NCI-H524 treated with DMSO at 0.1 percent for 48 hours (cell line): ENCODE measurements at regions not wholly inside any gene's neighbourhood (a gene's known extent, or its start where the extent isn't known, plus 50 kb on each side); places are given as distances from the start of the nearest gene placed in this dataset.
"Not testable (repeated sequence)": the region's sequence is repeated elsewhere in the genome, so short reads cannot be mapped to it uniquely, and the experiment has no call there.

ENCODE experiments used
- DNase-seq: peaks from one replicate; lab custom pipeline; 2025; lab: John Stamatoyannopoulos, UW

- no peak for DNase-seq
Measured at GRCh38 chr14:34094384-34094783, 143.5 kb upstream of the EGLN3 start.

DNA sequence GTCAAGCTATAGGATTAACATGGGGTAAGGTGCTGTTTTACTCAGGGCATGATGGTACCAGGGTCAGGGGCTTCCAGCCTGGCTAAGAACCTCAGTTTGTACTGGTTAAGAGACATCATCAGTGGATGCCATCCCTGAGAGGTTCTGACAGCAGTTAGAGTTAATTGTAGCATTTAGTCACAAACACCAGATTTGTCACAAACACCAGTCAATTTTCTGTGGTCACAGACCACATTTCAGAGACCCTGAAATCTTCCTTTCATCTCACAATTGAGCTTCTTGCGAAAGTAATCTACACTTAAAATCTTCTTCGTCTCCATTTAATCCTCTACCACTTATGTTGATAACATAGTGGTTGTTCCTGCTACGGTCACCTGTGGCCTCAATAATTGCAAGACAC is 143.0 kb upstream of the EGLN3 start:
- no peak for DNase-seq

- DNase-seq: no peak
Measured at GRCh38 chr14:34090451-34090850, 139.6 kb upstream of the EGLN3 start.

DNA sequence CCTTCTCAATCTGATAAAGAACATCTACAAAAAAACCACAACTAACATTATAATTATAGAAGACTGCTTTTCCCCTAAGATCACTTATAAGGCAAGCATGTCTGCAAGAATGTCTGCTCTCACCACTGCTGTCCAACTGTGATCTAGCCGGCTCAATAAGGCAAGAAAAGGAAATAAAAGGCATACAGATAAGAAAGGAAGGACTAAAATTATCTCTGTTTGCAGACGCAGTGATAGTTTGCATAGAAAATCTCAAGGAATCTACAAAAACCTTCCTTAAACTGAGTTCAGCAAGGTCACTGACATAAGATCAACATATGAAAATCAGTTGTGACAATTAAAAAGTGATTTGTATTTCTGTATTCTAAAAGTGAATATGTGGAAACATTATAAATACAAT is 138.0 kb upstream of the EGLN3 start:
- DNase-seq: no peak

DNA sequence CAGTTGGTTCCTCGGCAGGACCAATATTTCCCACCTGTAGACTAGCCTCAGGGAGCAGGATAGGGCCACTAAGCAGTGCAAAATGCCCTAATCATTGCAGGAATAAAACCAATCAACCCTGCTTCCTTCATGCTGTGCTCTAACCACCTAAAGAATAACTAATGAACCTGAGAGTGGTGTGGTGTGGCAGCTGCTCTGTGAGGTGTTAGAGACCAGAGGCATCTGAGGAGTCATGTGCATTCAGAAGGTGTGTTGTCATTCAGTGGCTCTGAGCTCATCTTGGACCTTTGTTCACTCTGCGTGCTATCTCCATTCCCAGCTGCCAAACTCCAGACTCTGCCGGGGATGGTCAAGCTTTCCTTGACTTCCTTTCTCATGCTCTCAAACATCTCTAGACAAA is 136.7 kb upstream of the EGLN3 start:
- no peak for DNase-seq

GRCh38 chr14:34086223-34086757 is 135.4 kb upstream of the EGLN3 start:
- no peak for DNase-seq

- DNase-seq: no peak
Measured at GRCh38 chr14:34085695-34086094, 134.8 kb upstream of the EGLN3 start.

DNA sequence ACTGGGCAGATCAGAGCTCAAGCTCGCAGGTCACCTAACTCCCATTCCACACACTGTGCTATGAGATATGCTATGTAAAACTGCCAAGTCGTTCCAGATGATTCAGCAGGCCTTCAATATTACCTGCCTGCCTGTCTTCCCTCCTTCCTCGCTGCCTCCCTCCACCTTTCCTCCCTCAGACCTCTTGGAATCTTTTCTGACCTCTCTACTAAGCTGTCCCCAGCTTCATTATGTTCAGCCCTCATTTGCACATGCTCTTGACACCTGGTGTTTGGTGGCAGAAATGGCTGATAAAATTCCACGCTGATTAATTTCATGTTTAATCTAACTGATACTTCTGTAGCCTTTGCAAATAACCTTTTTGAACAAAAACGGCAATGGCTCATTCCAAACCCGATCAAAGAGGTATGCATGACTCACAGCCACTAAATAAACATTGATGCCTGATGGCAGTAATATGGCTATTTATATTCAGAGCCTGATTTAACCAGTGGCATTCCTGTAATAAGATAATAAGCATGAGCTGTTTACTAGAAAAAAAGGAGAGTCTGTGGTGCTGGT is 130.8 kb upstream of the EGLN3 start:
- DNase-seq: no peak

DNA sequence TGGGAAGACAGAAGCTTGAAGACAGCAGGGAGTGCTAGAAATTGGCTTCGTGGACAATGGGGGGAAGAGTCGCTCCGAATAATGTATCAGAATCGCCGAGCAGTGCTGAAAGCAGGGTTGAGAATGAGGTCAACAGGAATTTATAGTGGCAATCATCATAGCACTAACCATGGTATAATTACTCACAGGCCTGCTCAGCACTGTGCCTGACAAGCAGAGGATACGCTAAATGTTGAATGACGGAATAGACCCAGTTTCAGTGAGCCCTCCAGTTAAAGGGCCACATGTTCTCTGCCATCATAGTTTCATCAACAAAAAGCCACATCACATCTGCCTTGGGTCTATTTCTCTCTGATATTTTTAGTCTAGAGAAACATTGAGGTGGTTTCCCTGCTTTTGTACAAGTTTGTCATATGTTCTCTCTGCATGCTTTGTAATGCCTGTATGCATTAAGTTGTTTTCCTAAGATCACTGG is 130.3 kb upstream of the EGLN3 start:
- no peak for DNase-seq

GRCh38 chr14:34079643-34080042 is 128.8 kb upstream of the EGLN3 start:
- not testable (repeated sequence) for DNase-seq

- DNase-seq: no peak
Measured at GRCh38 chr14:34078117-34078743, 127.4 kb upstream of the EGLN3 start.

DNA sequence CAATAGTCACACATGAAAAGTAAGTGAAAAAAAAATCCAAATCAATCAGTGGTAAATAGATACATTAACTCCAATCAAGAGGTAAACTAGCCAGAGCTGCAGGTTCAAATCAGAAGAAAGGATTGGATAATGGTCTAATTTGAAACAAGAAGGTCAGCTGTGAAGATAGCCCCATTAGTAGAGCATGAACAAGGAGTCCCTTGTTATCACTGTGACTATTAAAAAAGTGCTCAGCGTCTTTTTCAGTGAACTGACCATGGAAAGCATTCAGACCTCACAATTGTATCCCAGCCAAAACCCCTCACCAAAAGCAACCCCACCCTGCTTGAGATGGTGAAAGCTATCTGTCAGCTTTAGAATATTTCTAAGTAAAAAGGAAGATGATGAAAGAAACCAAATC is 125.0 kb upstream of the EGLN3 start:
- no peak for DNase-seq

GRCh38 chr14:34075042-34075744 is 124.3 kb upstream of the EGLN3 start:
- no peak for DNase-seq

GRCh38 chr14:34072921-34073320 is 122.0 kb upstream of the EGLN3 start:
- DNase-seq: no peak

- DNase-seq: no peak
Measured at GRCh38 chr14:34072401-34072800, 121.5 kb upstream of the EGLN3 start.

DNA sequence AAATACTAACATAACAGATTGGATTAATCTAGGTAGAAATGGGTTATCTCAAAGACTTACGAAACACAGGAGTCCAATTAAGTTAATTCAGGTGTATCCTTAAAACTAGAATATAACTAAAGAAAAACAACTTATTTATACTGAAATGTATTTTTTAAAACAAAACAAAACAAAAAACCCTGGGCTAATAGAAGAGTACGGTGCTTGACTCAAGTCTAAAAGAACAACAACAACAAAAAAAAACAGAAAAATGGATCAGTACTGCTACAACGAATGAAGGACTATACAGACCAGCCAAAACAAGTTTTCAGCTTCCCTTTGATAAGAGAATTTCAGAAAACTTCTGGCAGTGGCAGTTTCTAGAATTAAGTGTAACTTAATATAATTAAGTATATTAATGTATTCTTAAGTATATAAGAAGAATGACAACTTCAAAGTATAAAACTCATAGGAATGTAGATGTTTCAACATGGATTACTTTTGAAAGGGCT is 120.1 kb upstream of the EGLN3 start:
- no peak for DNase-seq

DNA sequence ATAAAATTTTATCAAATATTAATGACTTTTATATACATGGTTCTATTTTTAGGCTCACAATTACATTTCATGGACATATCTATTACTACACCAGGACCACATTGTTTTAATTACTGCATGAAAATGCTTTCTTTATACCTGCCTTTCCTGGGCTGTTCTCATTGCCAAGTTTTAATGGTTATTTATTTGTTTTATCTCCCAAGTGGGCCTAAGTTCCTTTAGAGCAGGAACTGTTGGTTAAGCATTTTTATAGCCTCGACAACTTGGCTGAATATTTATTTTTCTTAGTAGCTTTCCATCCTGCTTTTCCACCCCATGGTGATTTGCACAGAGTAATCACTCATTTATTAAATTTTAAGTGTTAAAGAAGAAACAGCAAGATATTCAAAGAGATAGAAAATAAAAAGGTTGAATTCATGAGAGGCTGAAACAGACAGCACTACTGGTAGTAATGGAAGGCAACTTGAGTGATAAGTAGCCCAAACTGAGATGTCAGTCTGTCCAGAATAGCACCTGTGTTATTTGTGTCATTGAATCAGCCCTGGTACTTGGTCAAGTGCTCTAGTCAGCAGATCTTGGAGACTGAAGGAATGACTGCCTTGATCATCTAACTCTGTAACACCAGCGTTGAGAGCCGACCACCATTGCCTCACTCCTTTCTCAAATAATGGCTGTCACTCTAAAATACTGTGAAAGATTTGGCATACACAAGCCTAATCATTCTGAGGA is 119.1 kb upstream of the EGLN3 start:
- no peak for DNase-seq

DNA sequence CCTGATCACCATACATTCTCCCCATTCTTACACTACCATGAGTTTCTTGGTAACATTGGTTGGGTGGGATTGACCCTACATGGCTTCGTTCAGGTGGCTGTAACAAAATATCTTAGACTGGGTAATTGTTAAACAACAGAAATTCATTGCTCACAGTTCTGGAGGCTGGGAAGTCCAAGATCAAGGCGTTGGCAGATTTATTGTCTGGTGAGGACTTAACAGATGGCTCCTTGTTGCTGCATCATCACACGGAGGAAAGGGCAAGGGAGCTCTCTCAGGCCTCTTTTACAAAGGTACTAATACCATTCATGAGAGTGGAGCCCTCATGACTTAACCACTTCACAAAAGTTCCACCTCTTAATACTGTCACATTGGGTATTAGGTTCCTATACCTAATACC is 116.7 kb upstream of the EGLN3 start:
- DNase-seq: no peak

DNA sequence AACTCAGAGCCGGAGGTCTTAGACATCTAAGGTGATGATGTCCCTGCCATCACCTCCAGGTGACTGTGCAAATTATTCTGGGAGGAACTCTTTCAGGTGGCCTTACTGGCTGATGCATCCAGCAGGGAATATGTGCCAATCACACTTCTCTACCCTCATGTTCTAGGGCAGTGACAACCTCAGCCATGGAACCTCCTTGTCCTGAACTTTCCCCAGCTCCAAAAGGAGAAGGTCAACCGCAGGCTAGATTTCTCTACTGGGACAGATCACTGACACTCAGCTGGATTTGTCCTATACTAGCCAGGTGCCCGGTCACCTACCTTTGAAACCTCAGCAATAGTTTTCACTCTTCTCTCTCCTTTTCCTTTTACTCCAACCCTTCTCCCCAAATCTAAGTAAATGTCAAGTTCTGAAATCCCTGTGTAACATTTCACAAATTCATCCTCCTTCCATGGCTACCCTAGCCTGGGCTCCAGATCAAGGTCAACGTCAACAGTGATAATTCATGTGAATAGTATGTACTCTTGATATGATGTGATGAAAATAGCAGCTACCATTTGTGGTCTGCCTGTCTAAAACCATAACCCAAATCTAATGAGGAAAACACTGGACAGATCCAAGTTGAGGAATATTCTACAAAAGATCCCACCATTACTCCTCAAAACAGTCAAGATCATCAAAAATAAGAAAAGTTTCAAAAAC is 115.0 kb upstream of the EGLN3 start:
- no peak for DNase-seq

GRCh38 chr14:34065236-34065635 is 114.4 kb upstream of the EGLN3 start:
- no peak for DNase-seq

DNA sequence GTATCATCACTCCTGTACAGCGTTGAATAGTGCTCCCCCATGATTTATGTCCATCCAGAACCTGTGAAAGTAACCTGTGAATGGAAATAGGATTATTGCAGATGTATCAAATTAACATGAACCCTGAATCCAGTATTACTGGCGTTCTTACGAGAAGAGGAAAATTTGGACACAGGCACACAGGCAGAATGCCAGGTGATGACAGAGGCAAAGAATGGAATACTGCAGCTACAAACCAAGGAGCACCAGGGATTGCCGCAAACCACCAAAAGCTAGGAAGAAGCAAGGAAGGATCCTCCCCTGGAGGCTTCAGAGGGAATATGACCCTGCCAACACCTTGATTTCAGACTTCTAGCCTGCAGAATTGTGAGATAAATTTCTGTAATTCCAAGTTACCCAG is 113.5 kb upstream of the EGLN3 start:
- no peak for DNase-seq
